BLaER1 treated with 17β-estradiol and CSF1 and Interleukin-3, amounts not matched to agents 10 nM and 100 nM (cell line): ENCODE measurements at regions not wholly inside any gene's neighbourhood (a gene's known extent, or its start where the extent isn't known, plus 50 kb on each side); places are given as distances from the start of the nearest gene placed in this dataset.
A peak's percentile ranks its signal among the peaks of the same experiment; 100 is the strongest.

Source experiments
- H3K27ac ChIP-seq, 11 experiments: shearing (Covaris generic); formaldehyde crosslinking; 2 replicates each; pipeline ENCODE4 v1.8.1; 2022
- H3K27me3 ChIP-seq, 11 experiments: shearing (Covaris generic); formaldehyde crosslinking; 2 replicates each; pipeline ENCODE4 v1.8.1; 2022
- H3K36me3 ChIP-seq, 11 experiments: shearing (Covaris generic); formaldehyde crosslinking; 2 replicates each; pipeline ENCODE4 v1.8.1; 2022
- H3K4me1 ChIP-seq, 10 experiments: shearing (Covaris generic); formaldehyde crosslinking; 2 replicates each; pipeline ENCODE4 v1.8.1; 2022
- H3K4me2 ChIP-seq, 11 experiments: shearing (Covaris generic); formaldehyde crosslinking; 2 replicates each; pipeline ENCODE4 v1.8.1; 2022
- H3K4me3 ChIP-seq, 10 experiments: shearing (Covaris generic); formaldehyde crosslinking; 2 replicates each; pipeline ENCODE4 v1.8.1; 2022
- H3K9ac ChIP-seq, 11 experiments: shearing (Covaris generic); formaldehyde crosslinking; 2 replicates each; pipeline ENCODE4 v1.8.1; 2022
- H3K9me3 ChIP-seq, 11 experiments: shearing (Covaris generic); formaldehyde crosslinking; replicated peaks in 1 of 11; 2 replicates each; pipeline ENCODE4 v1.8.1; 2022
- H4K20me1 ChIP-seq, 11 experiments: shearing (Covaris generic); formaldehyde crosslinking; 2 replicates each; pipeline ENCODE4 v1.8.1; 2022
- Cebpa-rat ChIP-seq, 11 experiments: shearing (Covaris generic); IDR thresholded peaks; 2 replicates each; pipeline ENCODE4 v1.8.1; 2022

GRCh38 chr16:87188104-87188503, 129.1 kb downstream of the C16orf95 start:
- TF ChIP-seq Cebpa-rat (IDR thresholded peaks at IDR 0.05): no peak
- no peak overlapping the region for H3K9ac ChIP-seq

DNA sequence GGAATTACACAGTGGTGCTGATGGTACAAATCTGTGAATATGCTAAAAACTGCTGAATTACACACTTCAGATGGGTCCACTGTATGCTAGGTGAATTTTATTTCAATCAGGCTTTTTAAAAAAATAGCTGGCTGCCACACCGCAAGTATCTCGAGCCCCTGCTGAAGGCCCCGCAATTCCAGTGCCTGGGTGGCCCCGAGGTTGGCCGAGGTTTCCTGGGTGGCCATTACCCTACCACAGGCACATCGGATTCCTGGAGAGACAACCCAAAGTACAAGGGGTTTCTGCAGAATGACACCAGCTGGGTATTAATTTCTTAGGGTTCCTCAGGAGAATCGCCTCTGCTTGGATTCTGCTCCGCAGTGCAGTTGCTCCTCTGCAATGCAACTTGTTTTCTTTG, 127.8 kb downstream of the C16orf95 start:
- Histone ChIP-seq H4K20me1 (no peaks in the 10 kb centered on the region), H3K9me3 (peaks cover 18 to 41% (median 29%) of the 10 kb centered on the region in 11 experiments), H3K27me3 (no peaks in the 10 kb centered on the region), H3K27ac (no peak overlapping the region), H3K4me3 (no peak overlapping the region), H3K4me2 (no peak overlapping the region), H3K9ac (no peak overlapping the region), H3K4me1 (peaks cover 0 to 27% (median 21%) of the 10 kb centered on the region in 10 experiments; a peak in 14 of 20 replicates), H3K36me3 (no peaks in the 10 kb centered on the region)
- no peak for TF ChIP-seq Cebpa-rat (IDR thresholded peaks at IDR 0.05)

More at GRCh38 chr16:87188104-87188503, 129.1 kb downstream of the C16orf95 start:
- no peak overlapping the region for H3K4me2 ChIP-seq
- no peaks in the 10 kb centered on the region for H4K20me1 ChIP-seq
- H3K9me3 ChIP-seq: peaks cover 18 to 41% (median 29%) of the 10 kb centered on the region in 11 experiments
- peaks cover 0 to 14% (median 9%) of the 10 kb centered on the region in 10 experiments; a peak in 11 of 20 replicates for H3K4me1 ChIP-seq
- no peak overlapping the region for H3K27ac ChIP-seq
- no peak overlapping the region for H3K4me3 ChIP-seq
- no peaks in the 10 kb centered on the region for H3K27me3 ChIP-seq
- H3K36me3 ChIP-seq: no peaks in the 10 kb centered on the region

GRCh38 chr16:87190288-87191230, 126.6 kb downstream of the C16orf95 start:
- H3K4me3 ChIP-seq: no peak overlapping the region

DNA sequence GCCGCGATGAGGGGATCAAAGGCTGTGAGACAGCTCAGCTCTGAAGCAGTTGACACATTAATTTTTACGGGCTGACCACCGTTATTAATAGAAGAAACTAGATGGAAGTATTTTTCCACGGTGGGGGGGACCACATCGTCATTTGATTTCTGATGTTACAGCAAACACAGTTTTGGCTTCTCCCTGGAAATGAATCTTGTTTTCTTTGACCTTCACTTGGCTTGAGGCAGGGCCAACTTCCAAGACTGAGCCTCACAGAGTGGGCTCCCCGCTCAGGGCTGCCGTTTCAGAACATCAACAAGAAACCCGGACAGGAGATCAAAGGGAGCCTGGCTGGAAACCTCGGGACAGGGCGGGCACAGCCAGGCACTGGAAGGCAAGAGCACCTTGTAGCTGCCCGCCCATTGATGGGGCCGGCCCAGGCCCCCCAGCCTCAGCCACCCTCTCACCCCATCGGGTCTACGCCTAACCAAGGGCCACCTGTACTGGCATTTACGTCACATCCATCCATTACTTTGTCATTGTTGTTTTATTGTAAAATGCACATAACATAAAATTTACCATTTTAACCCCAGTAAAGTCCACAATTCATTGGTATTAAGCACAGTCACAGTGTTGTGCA, 124.6 kb downstream of the C16orf95 start:
- Histone ChIP-seq H3K9me3 (peaks cover 18 to 43% (median 27%) of the 10 kb centered on the region in 11 experiments), H3K27me3 (no peaks in the 10 kb centered on the region), H3K4me2 (peak overlapping the region in 6 of 11 experiments; percentile 6 to 61 (median 51); a peak in 11 of 22 replicates), H3K4me3 (no peak overlapping the region), H3K27ac (no peak overlapping the region), H3K4me1 (peaks cover 11 to 58% (median 49%) of the 10 kb centered on the region in 10 experiments; a peak in 18 of 20 replicates), H3K36me3 (no peaks in the 10 kb centered on the region), H3K9ac (no peak overlapping the region), H4K20me1 (no peaks in the 10 kb centered on the region)
- TF ChIP-seq Cebpa-rat (IDR thresholded peaks at IDR 0.05): no peak

More at GRCh38 chr16:87190288-87191230, 126.6 kb downstream of the C16orf95 start:
- Histone ChIP-seq H3K4me1 (peaks cover 7 to 38% (median 32%) of the 10 kb centered on the region in 10 experiments; a peak in 18 of 20 replicates), H3K27ac (no peak overlapping the region), H3K4me2 (no peak overlapping the region), H3K36me3 (no peaks in the 10 kb centered on the region), H3K9me3 (peaks cover 18 to 41% (median 29%) of the 10 kb centered on the region in 11 experiments), H3K9ac (no peak overlapping the region), H4K20me1 (no peaks in the 10 kb centered on the region), H3K27me3 (no peaks in the 10 kb centered on the region)
- no peak for TF ChIP-seq Cebpa-rat (IDR thresholded peaks at IDR 0.05)

- H4K20me1 ChIP-seq: no peaks in the 10 kb centered on the region
- H3K4me2 ChIP-seq: peak overlapping the region in 7 of 11 experiments; percentile 13 to 90 (median 82); a peak in 13 of 22 replicates
- no peak overlapping the region for H3K4me3 ChIP-seq
- H3K9ac ChIP-seq: no peak overlapping the region
- no peak overlapping the region for H3K27ac ChIP-seq
- no peak for TF ChIP-seq Cebpa-rat (IDR thresholded peaks at IDR 0.05)
- peaks cover 17 to 32% (median 20%) of the 10 kb centered on the region in 11 experiments for H3K9me3 ChIP-seq
- H3K27me3 ChIP-seq: no peaks in the 10 kb centered on the region
- H3K4me1 ChIP-seq: peaks cover 11 to 73% (median 52%) of the 10 kb centered on the region in 10 experiments; a peak in 18 of 20 replicates
- H3K36me3 ChIP-seq: no peaks in the 10 kb centered on the region
These were observed 123.0 kb downstream of the C16orf95 start for GRCh38 chr16:87194172-87194571.

DNA sequence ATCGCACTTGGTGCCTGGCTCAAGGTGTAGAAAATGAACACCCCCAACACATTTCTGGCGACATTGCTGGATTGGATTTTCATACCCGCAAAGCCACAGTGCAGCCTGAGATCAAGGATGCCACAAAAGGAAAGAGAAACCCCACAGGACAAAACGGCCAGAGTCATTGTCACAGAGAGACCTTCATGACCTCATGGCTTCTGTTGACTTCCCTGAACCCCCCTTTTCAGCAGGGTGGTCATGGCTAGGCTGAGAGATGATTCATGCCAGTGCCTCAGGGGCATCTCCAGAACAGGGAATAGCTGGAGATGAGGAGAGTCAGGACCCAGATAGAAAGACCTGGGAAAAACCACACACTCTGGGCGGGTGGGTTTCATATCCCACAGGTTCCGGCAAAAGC, 122.0 kb downstream of the C16orf95 start:
- H4K20me1 ChIP-seq: no peaks in the 10 kb centered on the region; a peak in 1 of 22 replicates
- no peaks in the 10 kb centered on the region for H3K36me3 ChIP-seq
- peaks cover 7 to 23% (median 13%) of the 10 kb centered on the region in 11 experiments for H3K9me3 ChIP-seq
- H3K27me3 ChIP-seq: no peaks in the 10 kb centered on the region
- H3K4me1 ChIP-seq: peaks cover 11 to 79% (median 52%) of the 10 kb centered on the region in 10 experiments; a peak in 18 of 20 replicates
- peak overlapping the region; percentile 8 to 90 (median 70); a peak in 19 of 22 replicates for H3K4me2 ChIP-seq
- TF ChIP-seq Cebpa-rat (IDR thresholded peaks at IDR 0.05): no peak
- peak overlapping the region in 5 of 11 experiments; percentile 0 to 46 (median 17); a peak in 5 of 22 replicates for H3K9ac ChIP-seq
- H3K27ac ChIP-seq: peak overlapping the region in 3 of 11 experiments; percentile 37 to 42 (median 42); a peak in 4 of 22 replicates
- no peak overlapping the region; a peak in 1 of 20 replicates for H3K4me3 ChIP-seq

DNA sequence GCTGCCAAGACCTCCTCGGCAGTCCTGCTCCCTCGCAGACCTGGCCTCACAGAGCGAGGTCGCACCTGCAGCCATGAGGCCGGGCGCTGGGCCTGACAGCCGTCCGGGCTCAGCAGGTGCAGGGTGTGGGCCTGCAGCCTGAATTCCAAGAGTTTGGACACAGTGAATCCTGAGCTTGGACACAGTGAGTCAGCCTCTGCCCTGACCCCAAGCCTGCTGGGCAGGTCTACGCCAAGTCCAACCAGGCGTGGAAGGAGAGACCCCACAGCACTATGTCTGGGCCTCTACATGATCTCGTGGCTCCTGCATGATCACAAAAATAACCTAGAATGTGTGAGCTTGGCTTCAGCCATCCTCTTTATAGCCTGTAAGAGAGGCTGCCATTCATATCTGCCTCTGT, 121.0 kb downstream of the C16orf95 start:
- H3K4me2 ChIP-seq: peak overlapping the region in 9 of 11 experiments; percentile 65 to 90 (median 75); a peak in 18 of 22 replicates
- no peak for TF ChIP-seq Cebpa-rat (IDR thresholded peaks at IDR 0.05)
- H4K20me1 ChIP-seq: no peaks in the 10 kb centered on the region; a peak in 1 of 22 replicates
- H3K4me3 ChIP-seq: no peak overlapping the region
- H3K36me3 ChIP-seq: no peaks in the 10 kb centered on the region
- peak overlapping the region in 1 of 11 experiments; percentile 42; a peak in 1 of 22 replicates for H3K27ac ChIP-seq
- H3K9me3 ChIP-seq: peaks cover 0 to 12% (median 2%) of the 10 kb centered on the region in 11 experiments; a peak in 9 of 22 replicates
- H3K9ac ChIP-seq: no peak overlapping the region
- peaks cover 15 to 87% (median 60%) of the 10 kb centered on the region in 10 experiments; a peak in 19 of 20 replicates for H3K4me1 ChIP-seq
- H3K27me3 ChIP-seq: no peaks in the 10 kb centered on the region

GRCh38 chr16:87196661-87197060, 120.5 kb downstream of the C16orf95 start:
- H3K4me1 ChIP-seq: peaks cover 16 to 92% (median 65%) of the 10 kb centered on the region in 10 experiments; a peak in 19 of 20 replicates
- peaks cover 0 to 8% (median 0%) of the 10 kb centered on the region in 11 experiments; a peak in 3 of 22 replicates for H3K9me3 ChIP-seq
- no peak overlapping the region for H3K9ac ChIP-seq
- TF ChIP-seq Cebpa-rat (IDR thresholded peaks at IDR 0.05): no peak
- H3K27ac ChIP-seq: no peak overlapping the region
- no peaks in the 10 kb centered on the region for H3K27me3 ChIP-seq
- no peak overlapping the region for H3K4me3 ChIP-seq
- no peaks in the 10 kb centered on the region for H3K36me3 ChIP-seq
- no peaks in the 10 kb centered on the region; a peak in 1 of 22 replicates for H4K20me1 ChIP-seq
- H3K4me2 ChIP-seq: peak overlapping the region in 9 of 11 experiments; percentile 65 to 90 (median 75); a peak in 18 of 22 replicates
